Caco-2 (cell line): ENCODE measurements at regions not wholly inside any gene's neighbourhood (a gene's known extent, or its start where the extent isn't known, plus 50 kb on each side); places are given as distances from the start of the nearest gene placed in this dataset.

Source experiments
- BruUV-seq: library from RNA; stranded (reverse); fragments of 400-500 nt; replicated peaks from 2 replicates; lab custom pipeline; 2021; lab: Mats Ljungman, UMichigan
- CTCF ChIA-PET: fragments of 300-600 bp; sonication (Branson Sonifier 250); formaldehyde crosslinking; loops from one replicate; lab custom pipeline; 2022; ENCODE audit warnings: antibody characterized with exemption; lab: Charles Lee
- POLR2A ChIA-PET: fragments of 300-600 bp; sonication (Branson Sonifier 250); formaldehyde crosslinking; loops from one replicate; lab custom pipeline; 2022; ENCODE audit warnings: antibody characterized with exemption; lab: Charles Lee
- DNase-seq, 2 experiments: peaks; one replicate each; pipeline versions ENCODE4 v3.0.0 to v3.0.0-alpha.2; 2020 to 2022
- H3K27me3 ChIP-seq: replicated peaks from 2 replicates; pipeline ENCODE4 v1.6.0; 2011; ENCODE audit warnings: low read length; ENCODE audit not compliant: control insufficient read depth, insufficient read depth
- H3K36me3 ChIP-seq: 2 replicates; pipeline ENCODE4 v1.5.1; 2011; ENCODE audit warnings: low read length; ENCODE audit not compliant: control insufficient read depth, insufficient read depth
- H3K4me1 ChIP-seq: fragments of 250-450 bp; sonication (Bioruptor Pico); 2 replicates; pipeline ENCODE4 v1.5.1; 2020; ENCODE audit warnings: mild to moderate bottlenecking
- H3K4me3 ChIP-seq: 2 replicates; pipeline ENCODE4 v1.5.1; 2011; ENCODE audit warnings: low read depth, mild to moderate bottlenecking, control low read depth, low read length
- H3K9me3 ChIP-seq: fragments of 250-450 bp; sonication (Bioruptor Pico); 2 replicates; pipeline ENCODE4 v1.5.1; 2020; ENCODE audit warnings: mild to moderate bottlenecking, moderate library complexity
- H3K27ac Mint-ChIP-seq: one replicate; pipeline ENCODE4 v1.8.0; 2022; ENCODE audit warnings: mixed read lengths; ENCODE audit not compliant: unreplicated experiment
- H3K27me3 Mint-ChIP-seq: one replicate; pipeline ENCODE4 v1.8.0; 2022; ENCODE audit warnings: mixed read lengths; ENCODE audit not compliant: insufficient read depth, unreplicated experiment
- H3K36me3 Mint-ChIP-seq: one replicate; pipeline ENCODE4 v1.8.0; 2022; ENCODE audit warnings: mild to moderate bottlenecking, mixed read lengths; ENCODE audit not compliant: insufficient read depth, unreplicated experiment
- H3K4me1 Mint-ChIP-seq: one replicate; pipeline ENCODE4 v1.8.0; 2022; ENCODE audit warnings: low read depth, mixed read lengths; ENCODE audit not compliant: unreplicated experiment
- H3K4me3 Mint-ChIP-seq: one replicate; pipeline ENCODE4 v1.8.0; 2022; ENCODE audit warnings: mild to moderate bottlenecking, moderate library complexity, mixed read lengths; ENCODE audit not compliant: unreplicated experiment
- H3K9me3 Mint-ChIP-seq: one replicate; pipeline ENCODE4 v1.8.0; 2022; ENCODE audit warnings: mixed read lengths; ENCODE audit not compliant: unreplicated experiment
- CTCF ChIP-seq, 2 experiments: fragments of 200-600 bp in 1 of 2; IDR thresholded peaks; 1 replicate in 1 of 2; 2 replicates in 1 of 2; pipeline versions ENCODE4 v1.5.1 to v1.8.0; 2011 to 2022; ENCODE audit warnings: antibody characterized with exemption in 1 of 2, control low read depth in 1 of 2, inconsistent platforms in 1 of 2, low read depth in 1 of 2, low read length in 1 of 2, mild to moderate bottlenecking in 1 of 2, moderate library complexity in 1 of 2; ENCODE audit not compliant: insufficient read depth in 1 of 2, severe bottlenecking in 1 of 2, unreplicated experiment in 1 of 2
- intact Hi-C: fragments of 100-400 bp; cut with micrococcal nuclease; formaldehyde crosslinking; loops from one replicate; pipeline ENCODE4 v1.10.0; 2022; ENCODE audit not compliant: unreplicated experiment

- no TSS peak for BruUV-seq
- Histone ChIP-seq H3K4me3 (no peak overlapping the region), H3K9me3 (no peaks in the 10 kb centered on the region), H3K36me3 (no peaks in the 10 kb centered on the region), H3K4me1 (no peaks in the 10 kb centered on the region), H3K27me3 (no peaks in the 10 kb centered on the region)
- no peak overlapping the region for H3K27ac Mint-ChIP-seq
- H3K9me3 Mint-ChIP-seq: no peaks in the 10 kb centered on the region
- H3K36me3 Mint-ChIP-seq: no peaks in the 10 kb centered on the region
- ChIA-PET POLR2A (no interaction called here), CTCF (no interaction called here)
- no peaks in the 10 kb centered on the region for H3K27me3 Mint-ChIP-seq
- peaks cover 6% of the 10 kb centered on the region for H3K4me1 Mint-ChIP-seq
- no peak for TF ChIP-seq CTCF (IDR thresholded peaks at IDR 0.05; ENCODE audit: insufficient read depth in 1 of 2, low read depth in 1 of 2, low read length in 1 of 2, severe bottlenecking in 1 of 2, unreplicated experiment in 1 of 2)
- intact Hi-C loops: no loop called here
- DNase-seq: no peak
- no peak overlapping the region for H3K4me3 Mint-ChIP-seq
Observed at GRCh38 chr3:5889374-5889773, 701.9 kb downstream of the EDEM1 start.

GRCh38 chr3:5891711-5892110 lies 704.2 kb downstream of the EDEM1 start:
- no peaks in the 10 kb centered on the region for H3K36me3 Mint-ChIP-seq
- H3K27ac Mint-ChIP-seq: no peak overlapping the region
- peaks cover 6% of the 10 kb centered on the region for H3K4me1 Mint-ChIP-seq
- no peak overlapping the region for H3K4me3 ChIP-seq
- DNase-seq: no peak
- H3K27me3 ChIP-seq: no peaks in the 10 kb centered on the region
- ChIA-PET CTCF (no interaction called here), POLR2A (interaction anchor here (0.6 kb wide), 1 partner anchor 759 kb away, joined by 5 read pairs; no protein-coding TSS in a partner anchor)
- no peaks in the 10 kb centered on the region for H3K36me3 ChIP-seq
- no peak overlapping the region for H3K4me3 Mint-ChIP-seq
- no peaks in the 10 kb centered on the region for H3K9me3 ChIP-seq
- intact Hi-C loops: no loop called here
- TF ChIP-seq CTCF (IDR thresholded peaks at IDR 0.05; ENCODE audit: insufficient read depth in 1 of 2, low read depth in 1 of 2, low read length in 1 of 2, severe bottlenecking in 1 of 2, unreplicated experiment in 1 of 2): no peak
- no peaks in the 10 kb centered on the region for H3K4me1 ChIP-seq
- H3K9me3 Mint-ChIP-seq: no peaks in the 10 kb centered on the region
- no peaks in the 10 kb centered on the region for H3K27me3 Mint-ChIP-seq
- no TSS peak for BruUV-seq

- CTCF ChIA-PET: no interaction called here
- DNase-seq: no peak
- no peak for TF ChIP-seq CTCF (IDR thresholded peaks at IDR 0.05; ENCODE audit: insufficient read depth in 1 of 2, low read depth in 1 of 2, low read length in 1 of 2, severe bottlenecking in 1 of 2, unreplicated experiment in 1 of 2)
- Histone ChIP-seq H3K36me3 (no peaks in the 10 kb centered on the region), H3K4me1 (no peaks in the 10 kb centered on the region), H3K9me3 (no peaks in the 10 kb centered on the region), H3K4me3 (no peak overlapping the region), H3K27me3 (no peaks in the 10 kb centered on the region)
- no peak overlapping the region for H3K27ac Mint-ChIP-seq
- BruUV-seq: no TSS peak
- intact Hi-C loops: no loop called here
- no peak overlapping the region for H3K4me3 Mint-ChIP-seq
- POLR2A ChIA-PET: no interaction called here
- no peaks in the 10 kb centered on the region for H3K36me3 Mint-ChIP-seq
- H3K4me1 Mint-ChIP-seq: no peaks in the 10 kb centered on the region
- peaks cover 5% of the 10 kb centered on the region for H3K27me3 Mint-ChIP-seq
- no peaks in the 10 kb centered on the region for H3K9me3 Mint-ChIP-seq
Observed at GRCh38 chr3:5898106-5898505, 710.6 kb downstream of the EDEM1 start.
